HUES6 (cell line): ENCODE measurements at regions not wholly inside any gene's neighbourhood (a gene's known extent, or its start where the extent isn't known, plus 50 kb on each side); places are given as distances from the start of the nearest gene placed in this dataset.
"Not testable (repeated sequence)": the region's sequence is repeated elsewhere in the genome, so short reads cannot be mapped to it uniquely, and the experiment has no call there.

Source experiments
- H3K27ac ChIP-seq: 2 replicates; pipeline ENCODE4 v1.7.0; 2013; ENCODE audit warnings: low read depth, mild to moderate bottlenecking, low read length, inconsistent platforms
- H3K27me3 ChIP-seq: 2 replicates; pipeline ENCODE4 v1.6.1; 2013; ENCODE audit warnings: low read length; ENCODE audit not compliant: control insufficient read depth, insufficient read depth
- H3K36me3 ChIP-seq: 2 replicates; pipeline ENCODE4 v1.6.1; 2013; ENCODE audit warnings: low read length; ENCODE audit not compliant: control insufficient read depth, insufficient read depth
- H3K4me1 ChIP-seq: 2 replicates; pipeline ENCODE4 v1.6.1; 2013; ENCODE audit warnings: low read length; ENCODE audit not compliant: control insufficient read depth, insufficient read depth
- H3K4me3 ChIP-seq: 2 replicates; pipeline ENCODE4 v1.5.1; 2013; ENCODE audit warnings: low read depth, low read length
- H3K9ac ChIP-seq: one replicate; pipeline ENCODE4 v1.6.1; 2013; ENCODE audit warnings: mild to moderate bottlenecking, low read length
- H3K9me3 ChIP-seq: 2 replicates; pipeline ENCODE4 v1.6.1; 2013; ENCODE audit warnings: low read depth, low read length; ENCODE audit not compliant: control insufficient read depth, insufficient read depth

GRCh38 chr20:6658909-6659308 is 108.6 kb upstream of the BMP2 start:
- not testable (repeated sequence) for H3K9me3 ChIP-seq

GRCh38 chr20:6657904-6658303 is 109.6 kb upstream of the BMP2 start:
- peaks cover 6% of the 10 kb centered on the region for H3K9me3 ChIP-seq
- no peaks in the 10 kb centered on the region for H3K36me3 ChIP-seq

More at GRCh38 chr20:6658909-6659308, 108.6 kb upstream of the BMP2 start:
- not testable (repeated sequence) for H3K4me1 ChIP-seq, H3K4me3 ChIP-seq, H3K36me3 ChIP-seq, H3K9ac ChIP-seq, H3K27me3 ChIP-seq, H3K27ac ChIP-seq

GRCh38 chr20:6657111-6657510 is 110.4 kb upstream of the BMP2 start:
- peaks cover 6% of the 10 kb centered on the region for H3K9me3 ChIP-seq
- H3K27ac ChIP-seq = no peak overlapping the region
- H3K4me1 ChIP-seq = no peaks in the 10 kb centered on the region
- no peak overlapping the region for H3K9ac ChIP-seq
- no peaks in the 10 kb centered on the region for H3K36me3 ChIP-seq
- no peaks in the 10 kb centered on the region for H3K27me3 ChIP-seq
- no peak overlapping the region for H3K4me3 ChIP-seq

More at GRCh38 chr20:6657904-6658303, 109.6 kb upstream of the BMP2 start:
- Histone ChIP-seq H3K4me3 (no peak overlapping the region), H3K9ac (no peak overlapping the region), H3K27ac (no peak overlapping the region), H3K27me3 (no peaks in the 10 kb centered on the region), H3K4me1 (0 out of 2 replicates have a peak, but pooled peaks cover 1% of the 10 kb centered on the region)

GRCh38 chr20:6654513-6655252 is 112.8 kb upstream of the BMP2 start:
- H3K9ac ChIP-seq = no peak overlapping the region
- H3K27ac ChIP-seq = no peak overlapping the region
- H3K4me1 ChIP-seq = no peaks in the 10 kb centered on the region
- no peaks in the 10 kb centered on the region for H3K27me3 ChIP-seq
- H3K36me3 ChIP-seq = no peaks in the 10 kb centered on the region
- no peaks in the 10 kb centered on the region for H3K9me3 ChIP-seq
- H3K4me3 ChIP-seq = no peak overlapping the region

GRCh38 chr20:6651561-6651960 is 115.9 kb upstream of the BMP2 start:
- no peaks in the 10 kb centered on the region for H3K9me3 ChIP-seq
- H3K4me3 ChIP-seq = no peak overlapping the region
- H3K36me3 ChIP-seq = no peaks in the 10 kb centered on the region
- no peak overlapping the region for H3K27ac ChIP-seq
- H3K27me3 ChIP-seq = no peaks in the 10 kb centered on the region
- H3K9ac ChIP-seq = no peak overlapping the region
- no peaks in the 10 kb centered on the region for H3K4me1 ChIP-seq

- no peaks in the 10 kb centered on the region for H3K9me3 ChIP-seq
- no peaks in the 10 kb centered on the region for H3K36me3 ChIP-seq
- H3K27me3 ChIP-seq = no peaks in the 10 kb centered on the region
- no peaks in the 10 kb centered on the region for H3K4me1 ChIP-seq
- H3K27ac ChIP-seq = no peak overlapping the region
- no peak overlapping the region for H3K9ac ChIP-seq
- H3K4me3 ChIP-seq = no peak overlapping the region
Measured at GRCh38 chr20:6651016-6651415, 116.5 kb upstream of the BMP2 start.

GRCh38 chr20:6646021-6646636 is 121.4 kb upstream of the BMP2 start:
- H3K4me1 ChIP-seq = no peaks in the 10 kb centered on the region
- no peaks in the 10 kb centered on the region for H3K36me3 ChIP-seq

GRCh38 chr20:6644813-6645628 is 122.5 kb upstream of the BMP2 start:
- H3K9ac ChIP-seq = no peak overlapping the region

More at GRCh38 chr20:6646021-6646636, 121.4 kb upstream of the BMP2 start:
- Histone ChIP-seq H3K27ac (no peak overlapping the region), H3K9me3 (no peaks in the 10 kb centered on the region), H3K9ac (no peak overlapping the region), H3K4me3 (no peak overlapping the region), H3K27me3 (no peaks in the 10 kb centered on the region)

GRCh38 chr20:6641012-6641411 is 126.5 kb upstream of the BMP2 start:
- Histone ChIP-seq H3K36me3 (no peaks in the 10 kb centered on the region), H3K4me1 (peaks cover 15% of the 10 kb centered on the region), H3K27me3 (no peaks in the 10 kb centered on the region), H3K27ac (no peak overlapping the region), H3K9me3 (peaks cover 8% of the 10 kb centered on the region; the same call in 1 of the 2 replicates), H3K4me3 (no peak overlapping the region), H3K9ac (no peak overlapping the region)

More at GRCh38 chr20:6644813-6645628, 122.5 kb upstream of the BMP2 start:
- no peaks in the 10 kb centered on the region for H3K36me3 ChIP-seq
- H3K9me3 ChIP-seq = peaks cover under 1% of the 10 kb centered on the region; the same call in 1 of the 2 replicates
- no peaks in the 10 kb centered on the region for H3K27me3 ChIP-seq
- H3K4me3 ChIP-seq = no peak overlapping the region
- no peak overlapping the region for H3K27ac ChIP-seq
- H3K4me1 ChIP-seq = no peaks in the 10 kb centered on the region

GRCh38 chr20:6637160-6637579 is 130.3 kb upstream of the BMP2 start:
- H3K27ac ChIP-seq = no peak overlapping the region
- H3K36me3 ChIP-seq = no peaks in the 10 kb centered on the region
- no peak overlapping the region for H3K9ac ChIP-seq
- H3K9me3 ChIP-seq = peaks cover 8% of the 10 kb centered on the region; the same call in 1 of the 2 replicates
- H3K4me1 ChIP-seq = peaks cover 15% of the 10 kb centered on the region
- no peak overlapping the region for H3K4me3 ChIP-seq
- no peaks in the 10 kb centered on the region for H3K27me3 ChIP-seq
